HepG2 (cell line): ENCODE measurements at regions not wholly inside any gene's neighbourhood (a gene's known extent, or its start where the extent isn't known, plus 50 kb on each side); places are given as distances from the start of the nearest gene placed in this dataset.

Experiments used
- ATAC-seq: fragments of 200-7000 bp; cut with Tn5 transposase; 3 replicates; pipeline ENCODE4 v1.9.1; 2020; ENCODE audit warnings: mild to moderate bottlenecking, moderate library complexity
- BruUV-seq: library from RNA; stranded (reverse); fragments of 400-500 nt; replicated peaks from 2 replicates; lab custom pipeline; 2021; lab: Mats Ljungman, UMichigan
- CTCF ChIA-PET: fragments of 300-600 bp; formaldehyde crosslinking; extraction: SDS; loops from one replicate; lab custom pipeline; 2021; ENCODE audit warnings: low total read pairs, inconsistent platforms, low intra/inter-chr PET ratio; lab: Yijun Ruan, JAX
- POLR2A ChIA-PET: fragments of 350-600 bp; sonication (Branson Sonifier 250); formaldehyde crosslinking; loops from one replicate; lab custom pipeline; 2020; ENCODE audit warnings: antibody characterized with exemption, inconsistent platforms; lab: Yijun Ruan, JAX
- DNase-seq: peaks from one replicate; pipeline ENCODE4 v3.0.0-alpha.2; 2015; ENCODE audit warnings: low spot score
- FAIRE-seq: peaks from 3 replicates; lab custom pipeline; 2011; peaks lifted over from hg19 to GRCh38; lab: Jason Lieb, UNC
- H2AFZ ChIP-seq: one replicate; pipeline ENCODE4 v1.6.1; 2011; ENCODE audit warnings: low read length, inconsistent platforms
- H3K27ac ChIP-seq: fragments of 300-600 bp; 3 replicates; pipeline ENCODE4 v1.8.0; 2011; ENCODE audit warnings: mixed run types, mild to moderate bottlenecking, mixed read lengths, low read length, inconsistent platforms; ENCODE audit not compliant: insufficient read depth; ENCODE audit errors: extremely low read length
- H3K27me3 ChIP-seq, 2 experiments: fragments of 200-600 bp in 1 of 2; 2 replicates in 1 of 2; 3 replicates in 1 of 2; pipeline versions ENCODE4 v1.6.0 to v1.8.0; 2011; ENCODE audit warnings: low read length in 2 of 2, mild to moderate bottlenecking in 2 of 2, moderate library complexity in 2 of 2, inconsistent platforms in 1 of 2; ENCODE audit not compliant: insufficient read depth in 2 of 2, control insufficient read depth in 1 of 2
- H3K36me3 ChIP-seq, 2 experiments: fragments of 200-600 bp in 1 of 2; replicated peaks in 1 of 2; 2 replicates in 1 of 2; 3 replicates in 1 of 2; pipeline versions ENCODE4 v1.5.1 to v1.8.0; 2011; ENCODE audit warnings: low read length in 2 of 2, inconsistent platforms in 1 of 2; ENCODE audit not compliant: insufficient read depth in 2 of 2, control insufficient read depth in 1 of 2
- H3K4me1 ChIP-seq: 2 replicates; pipeline ENCODE4 v1.5.1; 2012; ENCODE audit warnings: low read length, inconsistent platforms; ENCODE audit not compliant: insufficient read depth
- H3K4me2 ChIP-seq: 2 replicates; pipeline ENCODE4 v1.6.0; 2011; ENCODE audit warnings: low read depth, low read length, inconsistent platforms
- H3K4me3 ChIP-seq, 3 experiments: fragments of 200-600 bp in 1 of 3; sonication (generic), shearing (Covaris generic) in 1 of 3; replicated peaks in 1 of 3; 2 replicates each; pipeline ENCODE4 v1.5.1; 2011 to 2016; ENCODE audit warnings: low read length in 3 of 3, inconsistent platforms in 2 of 3, low read depth in 2 of 3, mild to moderate bottlenecking in 2 of 3, control low read depth in 1 of 3, mixed read lengths in 1 of 3; ENCODE audit not compliant: insufficient read depth in 1 of 3
- H3K79me2 ChIP-seq: one replicate; pipeline ENCODE4 v1.6.1; 2011; ENCODE audit warnings: low read length, inconsistent platforms; ENCODE audit not compliant: insufficient read depth
- H3K9ac ChIP-seq: 2 replicates; pipeline ENCODE4 v1.6.0; 2011; ENCODE audit warnings: mild to moderate bottlenecking, low read depth, low read length, inconsistent platforms; ENCODE audit not compliant: insufficient read depth
- H3K9me3 ChIP-seq: 2 replicates; pipeline ENCODE4 v1.5.1; 2012; ENCODE audit warnings: mild to moderate bottlenecking, low read length
- H4K20me1 ChIP-seq: 2 replicates; pipeline ENCODE4 v1.6.0; 2011; ENCODE audit warnings: inconsistent platforms, mild to moderate bottlenecking, low read length, moderate library complexity; ENCODE audit not compliant: insufficient read depth
- HMGXB4 ChIP-seq, 2 experiments: sonication (generic) in 1 of 2; formaldehyde crosslinking in 1 of 2; IDR thresholded peaks; 2 replicates each; pipeline versions ENCODE4 v1.4.0 to v1.6.1; 2018 to 2020; ENCODE audit warnings: missing genetic modification reagents in 2 of 2, borderline replicate concordance in 1 of 2, low read depth in 1 of 2, mild to moderate bottlenecking in 1 of 2, missing biosample characterization in 1 of 2
- KLF11 ChIP-seq: IDR thresholded peaks from 2 replicates; pipeline ENCODE4 v1.6.1; 2016; ENCODE audit warnings: missing compliant biosample characterization
- NFIB ChIP-seq: sonication (generic); formaldehyde crosslinking; IDR thresholded peaks from 2 replicates; pipeline ENCODE4 v1.9.0; 2021; ENCODE audit warnings: missing genetic modification reagents, mild to moderate bottlenecking, borderline replicate concordance
- RORA ChIP-seq: sonication (generic); formaldehyde crosslinking; IDR thresholded peaks from 2 replicates; pipeline ENCODE4 v1.5.0; 2020; ENCODE audit warnings: mild to moderate bottlenecking, missing genetic modification reagents, moderate library complexity
- TEF ChIP-seq: sonication (generic); formaldehyde crosslinking; IDR thresholded peaks from 2 replicates; pipeline ENCODE4 v1.5.0; 2020; ENCODE audit warnings: missing genetic modification reagents
- ZBTB42 ChIP-seq: sonication (generic); formaldehyde crosslinking; IDR thresholded peaks from 2 replicates; pipeline ENCODE4 v1.5.0; 2020; ENCODE audit warnings: mild to moderate bottlenecking, missing genetic modification reagents
- ZNF839 ChIP-seq: sonication (generic); formaldehyde crosslinking; IDR thresholded peaks from 2 replicates; pipeline ENCODE4 v1.4.0; 2020; ENCODE audit warnings: missing genetic modification reagents, mild to moderate bottlenecking, borderline replicate concordance
- ZNF879 ChIP-seq: sonication (generic); formaldehyde crosslinking; IDR thresholded peaks from 2 replicates; pipeline ENCODE4 v1.8.1; 2023; ENCODE audit warnings: missing genetic modification reagents
- WGBS: methylation state at CpG from one replicate; pipeline ENCODE4 v1.1.6; 2017; ENCODE audit warnings: low lambda C conversion rate; 5-methylcytosine and 5-hydroxymethylcytosine counted together
- in situ Hi-C: cut with HindIII; loops from 2 replicates; pipeline ENCODE4 v1.10.0; 2017; ENCODE audit warnings: low pct_unique_long_range_greater_than_20kb; ENCODE audit not compliant: extremely low pct_ligation_motif_present
- intact Hi-C: fragments of 100-400 bp; cut with micrococcal nuclease; formaldehyde crosslinking; loops from one replicate; pipeline ENCODE4 v1.10.0; 2022; ENCODE audit not compliant: unreplicated experiment

- H3K9ac ChIP-seq: no peak overlapping the region
- H3K79me2 ChIP-seq: no peaks in the 10 kb centered on the region
- in situ Hi-C loops (no loop called here), intact Hi-C loops (no loop called here)
- WGBS: 49% methylated on average over 8 of the region's 8 CpGs
- peaks cover 10% of the 10 kb centered on the region; the same call in 1 of the 2 replicates for H3K4me1 ChIP-seq
- TF ChIP-seq RORA (CRISPR knock-in tag) (no peak), ZNF879 (CRISPR knock-in tag) (no peak), ZNF839 (CRISPR knock-in tag) (no peak), KLF11 (CRISPR knock-in tag) (no peak), TEF (no peak), NFIB (CRISPR knock-in tag) (no peak), HMGXB4 (CRISPR knock-in tag; IDR thresholded peaks at IDR 0.05; ENCODE audit: borderline replicate concordance in 1 of 2, low read depth in 1 of 2) (no peak), ZBTB42 (CRISPR knock-in tag) (no peak)
- H2AFZ ChIP-seq: no peak overlapping the region
- CTCF ChIA-PET: no interaction called here
- H3K36me3 ChIP-seq: no peaks in the 10 kb centered on the region
- H3K27me3 ChIP-seq: no peaks in the 10 kb centered on the region
- ATAC-seq (no peak), DNase-seq (no peak), FAIRE-seq (no peak)
- H3K4me2 ChIP-seq: no peak overlapping the region
- H3K27ac ChIP-seq: no peak overlapping the region
- no TSS peak for BruUV-seq
- no peaks in the 10 kb centered on the region for H3K9me3 ChIP-seq
- H3K4me3 ChIP-seq: no peak overlapping the region
- H4K20me1 ChIP-seq: no peaks in the 10 kb centered on the region
- POLR2A ChIA-PET: no interaction called here
Measured at GRCh38 chr2:38147333-38148121, 71.6 kb upstream of the CYP1B1 start.
